ENCODE measurements at regions not wholly inside any gene's neighbourhood (a gene's known extent, or its start where the extent isn't known, plus 50 kb on each side); places are given as distances from the start of the nearest gene placed in this dataset.

DNA sequence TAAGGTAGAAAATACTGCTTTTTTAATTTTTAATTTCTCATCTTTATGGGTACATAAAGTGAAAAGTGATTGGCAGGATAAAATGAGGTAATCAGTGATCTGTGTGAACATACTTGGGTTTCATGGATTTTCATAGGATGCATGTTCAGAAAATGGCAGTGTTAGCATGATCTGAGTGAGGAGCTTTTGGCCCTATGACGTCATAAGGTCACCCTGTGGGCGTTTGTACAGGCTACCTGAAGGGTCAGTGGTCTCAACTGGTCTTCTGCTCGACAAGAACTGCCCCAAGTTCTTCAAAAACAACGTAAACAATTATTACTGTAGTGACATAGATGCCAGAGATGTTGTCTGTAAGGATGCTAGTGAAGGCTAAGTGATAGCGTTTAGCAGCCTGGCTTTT, 124.5 kb upstream of the OSTN start:
- Histone ChIP-seq H4K20me1 (ENCODE audit: insufficient read depth, low read length) (no peaks in the 10 kb centered on the region), H3K79me2 (ENCODE audit: low read length) (no peaks in the 10 kb centered on the region), H3K27me3 (replicated peaks; ENCODE audit: insufficient read depth, low read length) (no peaks in the 10 kb centered on the region), H3K9ac (ENCODE audit: low read length) (no peak overlapping the region), H3K27ac (ENCODE audit: low read length) (no peak overlapping the region), H2AFZ (ENCODE audit: low read length) (no peak overlapping the region), H3K4me1 (ENCODE audit: low read length) (no peaks in the 10 kb centered on the region), H3K4me3 (ENCODE audit: low read length) (no peak overlapping the region), H3K4me2 (ENCODE audit: low read depth, low read length) (no peak overlapping the region), H3F3A (ENCODE audit: insufficient read depth, low read length) (no peaks in the 10 kb centered on the region), H3K36me3 (replicated peaks; ENCODE audit: insufficient read depth, low read length) (no peaks in the 10 kb centered on the region), H3K9me2 (replicated peaks; ENCODE audit: insufficient read depth, low read length) (no peaks in the 10 kb centered on the region), H3K9me3 (replicated peaks; ENCODE audit: insufficient read depth, low read length) (no peaks in the 10 kb centered on the region)
- TF ChIP-seq, protein P1, sequence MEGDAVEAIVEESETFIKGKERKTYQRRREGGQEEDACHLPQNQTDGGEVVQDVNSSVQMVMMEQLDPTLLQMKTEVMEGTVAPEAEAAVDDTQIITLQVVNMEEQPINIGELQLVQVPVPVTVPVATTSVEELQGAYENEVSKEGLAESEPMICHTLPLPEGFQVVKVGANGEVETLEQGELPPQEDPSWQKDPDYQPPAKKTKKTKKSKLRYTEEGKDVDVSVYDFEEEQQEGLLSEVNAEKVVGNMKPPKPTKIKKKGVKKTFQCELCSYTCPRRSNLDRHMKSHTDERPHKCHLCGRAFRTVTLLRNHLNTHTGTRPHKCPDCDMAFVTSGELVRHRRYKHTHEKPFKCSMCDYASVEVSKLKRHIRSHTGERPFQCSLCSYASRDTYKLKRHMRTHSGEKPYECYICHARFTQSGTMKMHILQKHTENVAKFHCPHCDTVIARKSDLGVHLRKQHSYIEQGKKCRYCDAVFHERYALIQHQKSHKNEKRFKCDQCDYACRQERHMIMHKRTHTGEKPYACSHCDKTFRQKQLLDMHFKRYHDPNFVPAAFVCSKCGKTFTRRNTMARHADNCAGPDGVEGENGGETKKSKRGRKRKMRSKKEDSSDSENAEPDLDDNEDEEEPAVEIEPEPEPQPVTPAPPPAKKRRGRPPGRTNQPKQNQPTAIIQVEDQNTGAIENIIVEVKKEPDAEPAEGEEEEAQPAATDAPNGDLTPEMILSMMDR (IDR thresholded peaks at IDR 0.05; ENCODE audit: low read length): no peak
- TF ChIP-seq EZH2phosphoT487 (IDR thresholded peaks at IDR 0.05; ENCODE audit: low read length) (no peak), EZH2 (optimal IDR thresholded peaks at IDR 0.05; ENCODE audit: low read depth, low read length) (no peak)
- no peak for DNase-seq

DNA sequence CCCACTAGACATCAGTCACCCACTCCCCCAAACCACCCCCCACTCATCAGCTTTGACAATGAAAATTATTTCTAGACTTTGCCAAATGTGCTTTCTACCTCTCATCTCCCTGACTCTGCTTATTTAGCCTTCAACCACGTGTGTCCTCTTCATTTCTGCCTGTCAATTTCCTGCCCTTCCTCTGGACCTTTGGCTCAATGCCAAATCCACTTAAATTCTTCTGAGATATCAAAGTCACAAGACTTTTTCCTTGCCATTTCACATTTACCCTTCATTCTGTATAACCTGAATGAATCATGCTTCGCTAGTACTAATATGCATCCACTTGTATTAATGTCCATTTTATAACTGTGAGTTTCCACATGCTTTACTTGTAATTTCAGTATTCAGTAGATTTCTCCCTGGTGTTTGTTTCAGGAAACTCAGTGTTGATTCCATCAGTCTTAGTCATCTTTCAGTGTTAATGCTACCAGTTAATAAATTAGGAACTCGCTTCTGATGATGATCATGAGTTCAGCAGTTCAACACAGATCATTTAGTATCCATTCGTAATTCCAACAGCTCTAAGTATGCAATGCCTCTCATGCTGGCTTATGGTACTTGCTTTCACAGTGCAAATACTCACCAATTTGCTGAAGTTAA, 128.2 kb upstream of the OSTN start:
- Histone ChIP-seq H3K36me3 (replicated peaks; ENCODE audit: insufficient read depth, low read length) (no peaks in the 10 kb centered on the region), H3K4me2 (ENCODE audit: low read depth, low read length) (no peak overlapping the region), H3K27me3 (replicated peaks; ENCODE audit: insufficient read depth, low read length) (no peaks in the 10 kb centered on the region), H3F3A (ENCODE audit: insufficient read depth, low read length) (no peaks in the 10 kb centered on the region), H4K20me1 (ENCODE audit: insufficient read depth, low read length) (no peaks in the 10 kb centered on the region), H3K9ac (ENCODE audit: low read length) (no peak overlapping the region), H3K4me3 (ENCODE audit: low read length) (no peak overlapping the region), H3K27ac (ENCODE audit: low read length) (no peak overlapping the region), H3K9me3 (replicated peaks; ENCODE audit: insufficient read depth, low read length) (no peaks in the 10 kb centered on the region), H2AFZ (ENCODE audit: low read length) (no peak overlapping the region), H3K9me2 (replicated peaks; ENCODE audit: insufficient read depth, low read length) (no peaks in the 10 kb centered on the region), H3K79me2 (ENCODE audit: low read length) (no peaks in the 10 kb centered on the region), H3K4me1 (ENCODE audit: low read length) (no peaks in the 10 kb centered on the region)
- no peak for DNase-seq
- TF ChIP-seq, protein P1 (IDR thresholded peaks at IDR 0.05; ENCODE audit: low read length): no peak
- TF ChIP-seq EZH2 (optimal IDR thresholded peaks at IDR 0.05; ENCODE audit: low read depth, low read length) (no peak), EZH2phosphoT487 (IDR thresholded peaks at IDR 0.05; ENCODE audit: low read length) (no peak)

DNA sequence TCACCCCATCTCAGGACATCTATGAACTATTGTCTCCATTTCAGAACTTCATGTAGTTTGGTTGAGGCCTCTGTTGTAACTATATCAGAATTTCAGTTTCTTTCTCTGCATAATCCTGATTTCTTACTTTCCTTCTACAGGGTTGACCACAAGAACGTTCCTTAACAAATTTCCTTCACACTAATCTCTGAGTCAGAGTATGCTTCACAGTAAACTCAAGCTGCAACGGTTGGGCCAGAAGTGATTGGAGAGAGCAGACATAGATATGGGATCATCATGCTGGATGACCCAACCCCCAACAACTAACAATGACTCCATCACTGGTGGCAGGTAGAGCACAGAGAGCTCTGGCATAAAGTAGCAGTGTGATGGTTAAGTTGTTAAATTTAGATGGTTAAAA, 128.8 kb upstream of the OSTN start:
- no peaks in the 10 kb centered on the region for H3K27me3 ChIP-seq (replicated peaks; ENCODE audit: insufficient read depth, low read length)
- TF ChIP-seq, protein P1 (IDR thresholded peaks at IDR 0.05; ENCODE audit: low read length): no peak
- TF ChIP-seq EZH2phosphoT487 (IDR thresholded peaks at IDR 0.05; ENCODE audit: low read length) (no peak), EZH2 (optimal IDR thresholded peaks at IDR 0.05; ENCODE audit: low read depth, low read length) (no peak)
- H3K27ac ChIP-seq (ENCODE audit: low read length): no peak overlapping the region
- H3K4me3 ChIP-seq (ENCODE audit: low read length): no peak overlapping the region
- no peaks in the 10 kb centered on the region for H4K20me1 ChIP-seq (ENCODE audit: insufficient read depth, low read length)
- DNase-seq: no peak
- H3K9ac ChIP-seq (ENCODE audit: low read length): no peak overlapping the region
- no peaks in the 10 kb centered on the region for H3K79me2 ChIP-seq (ENCODE audit: low read length)
- H3K36me3 ChIP-seq (replicated peaks; ENCODE audit: insufficient read depth, low read length): no peaks in the 10 kb centered on the region
- H3K9me2 ChIP-seq (replicated peaks; ENCODE audit: insufficient read depth, low read length): no peaks in the 10 kb centered on the region
- H3K4me2 ChIP-seq (ENCODE audit: low read depth, low read length): no peak overlapping the region
- H3F3A ChIP-seq (ENCODE audit: insufficient read depth, low read length): no peaks in the 10 kb centered on the region
- H3K4me1 ChIP-seq (ENCODE audit: low read length): no peaks in the 10 kb centered on the region
- H3K9me3 ChIP-seq (replicated peaks; ENCODE audit: insufficient read depth, low read length): no peaks in the 10 kb centered on the region
- no peak overlapping the region for H2AFZ ChIP-seq (ENCODE audit: low read length)
